IPS-15b (cell line): ENCODE measurements at regions not wholly inside any gene's neighbourhood (a gene's known extent, or its start where the extent isn't known, plus 50 kb on each side); places are given as distances from the start of the nearest gene placed in this dataset.

Source experiments
- H3K27me3 ChIP-seq: one replicate; pipeline ENCODE4 v1.6.1; 2013; ENCODE audit warnings: low read length; ENCODE audit not compliant: control insufficient read depth, insufficient read depth
- H3K36me3 ChIP-seq: one replicate; pipeline ENCODE4 v1.6.1; 2013; ENCODE audit warnings: low read length; ENCODE audit not compliant: control insufficient read depth, insufficient read depth
- H3K4me1 ChIP-seq: one replicate; pipeline ENCODE4 v1.6.1; 2013; ENCODE audit warnings: mild to moderate bottlenecking, low read length; ENCODE audit not compliant: control insufficient read depth, insufficient read depth
- H3K4me3 ChIP-seq: one replicate; pipeline ENCODE4 v1.5.1; 2013; ENCODE audit warnings: low read depth, low read length
- H3K9ac ChIP-seq: one replicate; pipeline ENCODE4 v1.6.1; 2013; ENCODE audit warnings: low read depth, mild to moderate bottlenecking, low read length
- H3K9me3 ChIP-seq: one replicate; pipeline ENCODE4 v1.6.1; 2013; ENCODE audit warnings: mild to moderate bottlenecking, low read length; ENCODE audit not compliant: control insufficient read depth, insufficient read depth

DNA sequence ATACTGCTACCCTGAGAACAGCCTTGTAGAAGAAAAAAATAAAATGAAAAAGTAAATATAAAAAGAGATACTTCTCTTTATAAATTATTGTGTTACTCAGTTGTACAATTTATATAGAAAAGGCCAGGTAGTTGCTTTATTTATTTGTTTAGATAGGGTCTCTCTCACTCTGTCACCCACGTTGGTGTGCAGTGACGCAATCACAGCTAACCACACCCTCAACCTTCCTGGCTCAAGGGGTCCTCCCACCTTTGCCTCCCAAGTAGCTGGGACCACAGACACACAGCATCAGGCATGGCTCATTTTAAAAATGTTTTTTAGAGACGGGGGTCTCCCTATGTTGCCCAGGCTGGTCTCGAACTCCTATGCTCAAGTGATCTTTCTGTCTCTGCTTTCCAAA, 175.4 kb upstream of the PZP start:
- Histone ChIP-seq H3K9me3 (no peaks in the 10 kb centered on the region), H3K4me1 (no peaks in the 10 kb centered on the region), H3K27me3 (no peaks in the 10 kb centered on the region), H3K9ac (no peak overlapping the region), H3K36me3 (no peaks in the 10 kb centered on the region), H3K4me3 (no peak overlapping the region)

DNA sequence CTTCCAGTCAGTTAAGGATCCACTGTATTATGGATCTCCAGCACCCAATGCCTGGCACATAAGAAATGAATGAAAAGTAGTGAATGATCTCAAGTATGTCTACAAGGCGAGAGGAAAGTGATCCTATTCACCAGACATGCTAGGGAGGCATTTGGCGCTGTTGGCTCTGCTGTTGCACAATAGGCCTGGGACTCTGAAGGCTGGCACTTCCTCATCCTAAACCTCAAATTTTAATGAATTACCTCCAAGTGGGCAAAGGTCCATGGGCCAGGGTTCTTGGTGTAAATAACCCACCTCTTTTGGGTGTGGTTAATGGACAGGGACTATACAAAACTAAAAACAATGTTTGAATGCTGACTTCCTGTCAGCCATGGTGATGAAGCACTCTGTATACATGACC, 173.4 kb upstream of the PZP start:
- H3K36me3 ChIP-seq, result no peaks in the 10 kb centered on the region
- H3K4me1 ChIP-seq, result no peaks in the 10 kb centered on the region
- H3K9me3 ChIP-seq, result no peaks in the 10 kb centered on the region
- H3K27me3 ChIP-seq, result no peaks in the 10 kb centered on the region
- H3K4me3 ChIP-seq, result no peak overlapping the region
- no peak overlapping the region for H3K9ac ChIP-seq

DNA sequence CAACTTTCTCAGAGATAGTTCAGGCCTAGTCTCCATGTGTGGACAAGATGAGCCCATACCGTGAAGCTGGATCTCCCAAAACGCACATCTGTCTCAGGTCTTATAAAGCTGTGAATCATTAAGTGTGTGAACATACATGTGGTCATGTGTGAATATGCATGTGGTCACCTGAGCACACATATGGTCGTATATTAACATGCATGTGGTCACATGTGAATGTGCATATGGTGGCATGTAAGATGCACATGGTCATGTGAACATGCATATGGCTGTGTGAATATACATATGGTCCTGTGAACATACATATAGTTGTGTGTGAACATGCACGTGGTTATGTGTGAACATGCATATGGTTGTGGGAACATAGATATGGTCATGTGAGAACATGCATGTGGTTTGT, 172.5 kb upstream of the PZP start:
- no peaks in the 10 kb centered on the region for H3K27me3 ChIP-seq
- no peaks in the 10 kb centered on the region for H3K4me1 ChIP-seq
- H3K36me3 ChIP-seq, result no peaks in the 10 kb centered on the region
- H3K9me3 ChIP-seq, result no peaks in the 10 kb centered on the region
- H3K4me3 ChIP-seq, result no peak overlapping the region
- H3K9ac ChIP-seq, result no peak overlapping the region

DNA sequence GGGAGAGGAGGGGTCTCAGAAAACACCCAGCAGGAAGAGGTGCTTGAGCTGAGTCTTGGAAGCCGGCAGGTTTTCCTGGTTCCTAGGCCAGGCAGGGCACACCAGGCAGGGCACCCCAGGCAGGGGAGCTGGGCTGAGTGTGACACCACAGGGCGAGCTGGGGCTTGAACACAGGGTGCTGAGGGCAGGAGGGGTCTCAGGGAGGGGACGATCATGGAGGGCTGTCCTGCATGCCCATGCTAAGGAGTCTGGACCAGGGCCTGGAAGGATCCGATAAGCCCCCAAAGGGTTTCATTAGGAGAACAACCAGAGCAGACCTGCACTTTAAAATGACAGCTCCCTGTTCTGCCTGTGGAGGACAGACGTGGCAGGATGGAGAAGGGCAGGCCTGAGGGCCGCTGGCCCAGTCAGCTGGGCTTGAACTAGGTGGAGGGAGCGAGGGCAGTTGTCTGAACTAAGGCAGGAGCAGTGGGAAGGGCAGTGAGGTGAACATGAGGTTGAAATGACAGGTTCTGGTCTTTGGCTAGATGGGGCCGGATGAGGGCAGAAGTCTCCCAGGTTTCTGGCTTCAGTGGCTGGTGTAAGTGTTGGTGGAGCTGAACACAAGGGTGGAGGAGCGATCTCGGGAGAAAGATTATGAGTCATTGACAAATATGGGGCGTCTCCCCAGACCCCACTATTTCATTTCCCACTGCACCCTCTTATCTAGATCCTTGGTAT, 171.0 kb upstream of the PZP start:
- H3K9ac ChIP-seq, result no peak overlapping the region
- no peaks in the 10 kb centered on the region for H3K36me3 ChIP-seq
- no peaks in the 10 kb centered on the region for H3K4me1 ChIP-seq
- no peak overlapping the region for H3K4me3 ChIP-seq
- no peaks in the 10 kb centered on the region for H3K9me3 ChIP-seq
- no peaks in the 10 kb centered on the region for H3K27me3 ChIP-seq

DNA sequence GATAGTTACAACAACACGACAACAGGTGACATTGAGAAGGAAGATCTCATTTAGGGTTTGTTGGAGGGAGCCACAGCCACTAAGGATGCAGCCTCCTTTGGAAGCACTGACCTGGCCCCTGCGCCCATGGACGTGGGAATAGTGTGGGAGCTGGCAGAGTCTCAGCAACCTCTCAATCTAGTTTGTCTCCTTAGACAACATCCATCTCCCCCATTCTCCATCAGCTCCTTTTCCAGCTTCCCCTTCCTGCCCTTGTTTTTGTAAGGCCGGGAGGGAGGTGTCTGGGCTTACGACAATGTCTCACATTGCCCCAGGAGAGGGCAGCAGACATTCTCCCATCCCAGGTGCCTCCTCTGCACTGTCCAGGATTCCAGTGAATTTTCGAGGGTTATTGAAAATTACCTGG, 170.2 kb upstream of the PZP start:
- no peaks in the 10 kb centered on the region for H3K27me3 ChIP-seq
- H3K9ac ChIP-seq, result no peak overlapping the region
- H3K4me1 ChIP-seq, result no peaks in the 10 kb centered on the region
- no peak overlapping the region for H3K4me3 ChIP-seq
- H3K9me3 ChIP-seq, result no peaks in the 10 kb centered on the region
- H3K36me3 ChIP-seq, result no peaks in the 10 kb centered on the region

DNA sequence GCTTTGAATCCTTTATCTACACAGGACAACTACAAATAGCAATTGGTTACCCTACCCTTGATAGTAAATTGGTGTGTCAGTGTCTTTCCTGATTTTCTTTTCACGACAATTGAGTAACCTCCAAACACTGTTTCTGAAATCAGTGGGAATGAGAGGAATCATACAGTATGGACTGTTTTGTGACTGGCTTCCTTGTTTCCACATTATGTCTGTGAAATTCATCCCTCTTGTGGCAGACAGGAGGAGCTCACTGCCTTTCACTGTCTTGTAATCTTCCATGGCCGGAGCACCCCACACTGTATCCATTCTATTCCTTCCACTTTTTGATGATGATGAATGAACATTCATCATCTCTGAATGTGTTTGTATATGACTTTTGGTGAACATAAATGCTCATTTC, 164.0 kb upstream of the PZP start:
- no peak overlapping the region for H3K9ac ChIP-seq
- no peaks in the 10 kb centered on the region for H3K4me1 ChIP-seq
- no peaks in the 10 kb centered on the region for H3K36me3 ChIP-seq
- no peaks in the 10 kb centered on the region for H3K27me3 ChIP-seq
- H3K9me3 ChIP-seq, result no peaks in the 10 kb centered on the region
- no peak overlapping the region for H3K4me3 ChIP-seq

DNA sequence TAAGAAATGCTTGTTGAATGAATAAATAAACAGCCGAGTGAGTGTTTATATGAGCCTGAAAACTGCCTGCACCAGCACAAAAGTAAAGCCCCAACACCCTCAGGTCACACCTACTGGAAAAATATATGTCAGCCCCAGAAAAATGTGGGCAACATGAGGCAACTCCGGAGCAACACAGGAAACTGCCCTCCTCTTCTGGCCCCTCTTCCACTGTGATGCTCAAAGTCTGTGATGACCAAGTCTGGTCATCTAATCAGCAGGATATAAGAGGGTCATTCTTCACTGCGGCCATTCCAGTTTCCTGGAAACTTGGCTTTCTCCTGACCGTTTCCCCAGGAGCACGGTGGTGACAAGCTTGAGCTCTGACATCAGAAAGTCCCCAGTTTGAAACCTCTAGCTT, 159.6 kb upstream of the PZP start:
- H3K36me3 ChIP-seq, result no peaks in the 10 kb centered on the region
- no peaks in the 10 kb centered on the region for H3K9me3 ChIP-seq

DNA sequence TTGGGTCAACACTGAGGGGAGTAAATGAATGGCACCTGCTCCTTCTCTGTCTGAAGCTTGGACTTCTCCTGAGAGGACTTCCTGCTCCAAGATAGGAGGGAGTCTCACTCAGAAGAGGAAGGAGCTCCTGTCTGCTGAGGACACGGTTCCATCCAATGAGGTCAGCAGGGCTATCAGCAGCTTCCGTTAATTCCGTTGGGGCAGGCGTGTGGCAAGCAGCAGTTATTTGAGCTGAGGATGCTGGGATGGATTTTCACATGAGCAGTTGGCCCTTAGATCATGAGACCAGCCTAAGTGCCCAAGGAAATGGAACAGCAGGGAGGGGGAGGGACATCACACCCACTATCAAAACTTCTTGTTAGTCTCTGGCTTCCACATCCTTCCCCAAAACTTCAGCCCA, 159.0 kb upstream of the PZP start:
- Histone ChIP-seq H3K4me1 (peaks cover 19% of the 10 kb centered on the region), H3K4me3 (no peak overlapping the region), H3K9ac (no peak overlapping the region), H3K9me3 (no peaks in the 10 kb centered on the region), H3K36me3 (no peaks in the 10 kb centered on the region), H3K27me3 (no peaks in the 10 kb centered on the region)

More for the DNA sequence above, 159.6 kb upstream of the PZP start:
- Histone ChIP-seq H3K27me3 (no peaks in the 10 kb centered on the region), H3K9ac (no peak overlapping the region), H3K4me3 (no peak overlapping the region), H3K4me1 (peaks cover 19% of the 10 kb centered on the region)

DNA sequence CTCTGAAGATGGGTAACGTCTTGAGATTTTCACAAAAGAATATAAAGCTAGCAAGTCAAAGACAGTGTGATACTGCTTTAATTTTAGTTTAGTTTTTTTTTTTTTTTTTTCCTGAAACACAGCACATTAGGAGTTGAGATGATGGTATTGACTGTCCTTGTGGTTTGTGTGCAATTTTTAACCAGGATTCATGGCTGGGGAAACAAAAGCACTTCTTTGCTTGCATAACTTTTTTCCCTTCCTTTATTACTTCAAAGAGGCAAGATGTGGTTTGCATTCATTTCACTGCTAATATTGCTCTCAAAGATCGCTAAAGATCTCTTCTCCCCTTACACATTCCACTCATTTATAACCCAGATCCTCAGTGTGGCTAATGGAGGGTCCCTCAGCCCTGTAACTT, 157.1 kb upstream of the PZP start:
- Histone ChIP-seq H3K4me3 (no peak overlapping the region), H3K9ac (no peak overlapping the region), H3K27me3 (no peaks in the 10 kb centered on the region), H3K9me3 (no peaks in the 10 kb centered on the region), H3K4me1 (peaks cover 19% of the 10 kb centered on the region), H3K36me3 (no peaks in the 10 kb centered on the region)

DNA sequence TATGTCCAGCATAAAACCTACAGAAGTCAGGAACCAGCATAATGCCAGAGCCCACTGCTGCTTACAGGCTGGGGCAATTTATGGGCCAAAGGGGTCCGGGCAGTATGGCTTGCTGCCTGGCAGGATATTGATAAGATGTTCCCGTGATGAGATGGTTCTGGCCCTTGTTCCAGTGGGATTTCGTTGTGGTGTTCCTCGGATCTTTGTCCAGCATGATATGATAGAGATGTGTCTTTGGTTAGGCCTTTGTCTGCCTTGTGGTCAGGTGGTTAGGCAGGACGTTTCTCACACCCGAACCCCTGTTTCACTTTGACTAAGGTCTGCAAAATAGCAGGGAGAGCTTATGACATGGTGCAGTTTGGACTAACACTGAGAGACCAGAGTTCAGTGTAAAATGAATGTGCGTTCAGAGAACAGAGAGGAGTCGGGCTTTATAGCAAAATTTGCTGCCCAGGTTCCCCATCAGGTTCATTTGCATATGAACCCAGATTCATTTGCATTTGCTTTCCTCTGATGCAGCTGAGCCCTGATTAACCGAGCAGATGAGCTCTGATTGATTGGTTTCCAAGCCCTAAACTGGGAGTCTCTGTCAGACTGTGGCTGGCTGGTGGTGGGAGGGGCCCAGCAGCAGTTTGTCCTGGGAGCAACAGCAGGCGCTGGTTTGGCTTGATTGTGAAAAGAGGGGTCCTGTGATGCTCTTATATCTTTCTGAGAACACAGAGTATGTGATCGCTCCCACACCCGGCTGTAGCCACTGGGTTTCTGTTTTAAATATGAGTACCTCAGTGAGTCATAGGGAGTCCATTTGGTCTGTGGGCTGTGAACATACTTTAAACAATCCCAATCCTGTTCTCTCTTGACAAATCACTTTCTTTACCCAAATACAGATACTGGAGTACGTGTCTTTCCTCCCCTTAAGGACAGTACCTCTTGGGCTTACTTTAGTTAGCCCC, 156.3 kb upstream of the PZP start:
- H3K36me3 ChIP-seq, result no peaks in the 10 kb centered on the region
- H3K4me1 ChIP-seq, result peaks cover 19% of the 10 kb centered on the region
- peak overlapping the region; percentile 28 for H3K9ac ChIP-seq
- H3K4me3 ChIP-seq, result no peak overlapping the region
- H3K27me3 ChIP-seq, result no peaks in the 10 kb centered on the region
- H3K9me3 ChIP-seq, result no peaks in the 10 kb centered on the region

DNA sequence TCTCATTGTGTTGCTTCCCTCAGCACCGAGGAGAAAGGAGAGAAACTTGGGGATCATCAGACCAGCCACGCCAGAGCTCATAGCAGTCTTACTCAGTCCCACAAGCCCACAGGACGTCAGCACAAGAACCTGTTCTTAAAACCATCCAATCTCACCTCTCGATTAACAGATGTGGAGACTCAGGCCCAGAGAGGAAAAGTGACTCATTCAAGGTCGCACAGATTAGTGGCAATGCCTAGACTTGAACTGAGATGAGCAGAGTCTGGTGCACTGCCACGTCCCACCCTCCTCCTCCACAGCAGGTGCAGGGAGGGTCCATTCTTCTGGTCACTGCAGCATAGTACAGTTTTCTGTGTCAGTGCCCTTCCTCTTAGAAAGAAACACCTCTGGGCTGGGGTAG, 154.9 kb upstream of the PZP start:
- Histone ChIP-seq H3K27me3 (no peaks in the 10 kb centered on the region), H3K9ac (no peak overlapping the region), H3K4me1 (peaks cover 19% of the 10 kb centered on the region), H3K9me3 (no peaks in the 10 kb centered on the region), H3K36me3 (no peaks in the 10 kb centered on the region), H3K4me3 (no peak overlapping the region)

DNA sequence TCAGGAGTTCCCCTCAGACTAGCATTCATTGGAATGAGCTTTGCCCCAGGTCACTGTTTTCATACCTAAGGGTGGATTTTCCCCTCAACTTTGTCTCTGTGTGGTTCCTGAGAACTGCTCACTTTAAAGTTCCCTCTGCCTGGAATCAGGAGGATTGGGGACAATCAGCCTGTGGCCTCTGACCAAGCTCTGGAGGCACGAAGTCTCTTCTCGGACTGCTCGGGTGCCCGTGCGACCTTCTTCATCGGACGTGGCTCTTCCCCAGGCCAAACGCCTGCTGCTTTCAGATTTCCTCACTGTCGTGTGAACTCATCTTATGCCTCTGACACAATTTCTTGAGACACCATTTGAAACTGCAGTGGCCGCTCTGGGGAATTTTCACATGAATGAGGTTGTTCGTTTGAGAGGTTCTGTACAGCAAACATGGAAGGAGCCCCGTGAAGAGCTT, 153.7 kb upstream of the PZP start:
- no peaks in the 10 kb centered on the region for H3K9me3 ChIP-seq
- no peaks in the 10 kb centered on the region for H3K27me3 ChIP-seq
- H3K9ac ChIP-seq, result no peak overlapping the region
- H3K36me3 ChIP-seq, result no peaks in the 10 kb centered on the region
- H3K4me3 ChIP-seq, result no peak overlapping the region
- H3K4me1 ChIP-seq, result peaks cover 19% of the 10 kb centered on the region
